ENCODE measurements at regions not wholly inside any gene's neighbourhood (a gene's known extent, or its start where the extent isn't known, plus 50 kb on each side); places are given as distances from the start of the nearest gene placed in this dataset.
"Not testable (repeated sequence)": the region's sequence is repeated elsewhere in the genome, so short reads cannot be mapped to it uniquely, and the experiment has no call there.

DNA sequence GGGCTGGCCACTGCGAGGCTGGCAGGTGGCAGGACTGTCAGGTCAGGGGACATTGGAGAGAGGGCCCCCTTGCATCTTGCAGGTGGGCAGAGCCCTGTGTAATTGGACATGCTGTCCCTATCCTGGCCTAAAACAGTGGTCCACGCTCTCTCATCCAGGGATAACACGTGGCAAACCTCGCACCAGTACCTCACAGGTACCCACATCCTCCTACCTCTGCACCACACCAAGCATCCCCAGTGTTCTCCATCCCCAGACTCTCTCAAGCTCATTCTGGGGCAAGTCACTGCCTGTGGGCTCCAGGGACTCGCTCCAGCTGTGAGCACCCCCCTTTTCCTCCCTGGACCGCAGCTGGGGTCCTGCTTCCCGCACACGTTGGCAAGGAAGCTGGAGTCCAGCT, 212.3 kb upstream of the LRRC61 start:
- DNase-seq: not testable (repeated sequence)

- not testable (repeated sequence) for DNase-seq
Measured at GRCh38 chr7:150111373-150112139, 211.6 kb upstream of the LRRC61 start.

DNA sequence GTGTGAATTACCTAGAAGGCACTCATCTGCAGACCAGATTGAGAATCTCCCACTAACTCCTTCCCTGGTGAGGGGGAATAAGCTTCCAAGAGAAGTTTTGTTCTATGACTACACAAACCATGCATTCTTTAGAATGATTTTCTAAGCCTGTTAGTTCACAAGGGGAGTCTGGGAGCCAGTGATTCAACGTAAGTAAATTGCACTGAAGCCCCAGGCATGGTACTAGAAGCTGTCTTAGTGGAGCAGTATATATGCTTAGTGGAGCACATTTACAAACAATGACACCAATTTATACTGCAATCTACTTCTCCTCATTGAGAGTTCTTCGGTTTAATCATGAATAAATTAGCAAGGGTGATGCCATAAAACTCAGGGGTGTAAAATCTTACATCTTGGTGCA, 209.9 kb upstream of the LRRC61 start:
- DNase-seq: not testable (repeated sequence)

DNA sequence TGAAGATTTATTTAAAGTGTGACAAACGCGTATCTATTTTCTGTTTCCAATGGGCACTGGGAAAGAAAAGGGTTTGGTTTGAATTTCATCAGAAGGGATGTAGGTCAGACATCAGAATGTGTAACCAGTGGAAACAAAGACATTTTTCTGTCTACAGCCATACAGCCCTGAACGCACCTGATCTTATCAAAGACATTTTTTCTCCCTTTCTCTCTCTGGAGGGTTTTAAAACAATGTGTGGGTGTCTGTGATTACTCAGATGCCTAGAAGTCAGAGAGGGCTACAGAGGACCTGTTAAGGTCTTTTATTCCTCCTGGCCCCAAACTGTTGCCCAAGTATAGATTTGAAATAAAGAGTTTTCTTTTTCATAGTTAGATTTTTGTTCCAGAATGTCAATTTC, 208.6 kb upstream of the LRRC61 start:
- not testable (repeated sequence) for DNase-seq

GRCh38 chr7:150119966-150120365, 203.2 kb upstream of the LRRC61 start:
- DNase-seq: not testable (repeated sequence)

DNA sequence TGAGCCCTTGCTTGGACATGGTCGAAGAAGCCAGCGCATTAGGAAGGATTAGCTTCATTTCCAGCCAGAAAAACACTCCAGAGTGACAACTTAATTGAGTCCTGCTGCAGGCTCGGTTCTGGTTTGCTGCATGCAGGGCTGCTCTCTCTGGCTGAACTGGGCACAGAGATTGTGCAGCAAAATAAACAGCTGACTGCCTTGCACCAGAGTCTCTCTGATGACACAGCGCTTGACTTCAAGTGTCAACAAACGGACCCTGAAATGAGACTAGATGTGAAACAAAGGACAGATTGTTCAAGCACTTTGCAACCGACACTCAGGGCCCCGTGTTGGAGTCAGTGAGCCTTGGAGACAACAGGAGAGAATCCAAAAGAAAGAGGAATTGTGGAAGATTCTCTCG, 197.3 kb upstream of the LRRC61 start:
- DNase-seq: not testable (repeated sequence)

GRCh38 chr7:150134451-150134850, 188.7 kb upstream of the LRRC61 start:
- not testable (repeated sequence) for DNase-seq

- DNase-seq: not testable (repeated sequence)
Measured at GRCh38 chr7:150135620-150136190, 187.4 kb upstream of the LRRC61 start.

- DNase-seq: not testable (repeated sequence)
Measured at GRCh38 chr7:150139840-150140239, 183.3 kb upstream of the LRRC61 start.

DNA sequence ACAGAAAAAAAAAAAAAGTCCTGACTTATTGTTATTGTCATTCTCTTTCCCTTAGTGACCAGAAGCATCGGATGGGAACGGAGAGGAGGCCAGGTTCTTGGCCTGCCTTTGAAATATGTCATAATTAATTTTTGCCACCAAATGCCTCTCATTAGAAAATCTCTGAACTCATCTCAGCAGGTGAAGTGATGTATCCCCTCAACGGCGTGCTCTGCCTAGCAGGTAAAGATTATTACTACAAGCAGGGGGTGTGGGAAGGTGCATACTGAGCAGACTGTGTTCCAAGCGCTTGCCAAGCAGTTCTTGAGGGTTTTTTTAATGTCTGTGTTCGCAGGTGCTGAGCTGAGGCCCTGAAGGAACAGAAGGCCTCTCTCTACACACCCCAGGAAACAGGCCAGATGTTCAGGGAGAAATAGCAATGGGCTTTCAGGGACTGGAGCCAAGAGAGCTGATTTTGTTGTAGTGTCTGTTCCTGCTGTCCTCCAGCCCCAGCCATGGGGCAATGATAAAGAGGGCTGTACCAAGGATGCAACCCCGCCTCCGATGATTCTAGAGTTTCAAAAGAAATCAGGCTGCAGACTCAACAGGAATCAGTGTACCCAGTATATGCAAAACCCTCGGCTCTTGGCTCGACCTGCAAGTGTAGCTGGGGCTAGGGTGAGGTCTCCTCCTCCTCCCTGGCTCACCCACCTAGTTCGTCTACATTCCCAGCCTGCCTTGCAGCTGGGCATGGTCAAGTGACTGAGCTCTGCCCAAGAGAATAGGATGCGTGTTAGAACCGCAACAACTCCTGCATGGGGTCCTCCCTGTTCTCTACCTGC, 181.4 kb upstream of the LRRC61 start:
- DNase-seq: not testable (repeated sequence)

DNA sequence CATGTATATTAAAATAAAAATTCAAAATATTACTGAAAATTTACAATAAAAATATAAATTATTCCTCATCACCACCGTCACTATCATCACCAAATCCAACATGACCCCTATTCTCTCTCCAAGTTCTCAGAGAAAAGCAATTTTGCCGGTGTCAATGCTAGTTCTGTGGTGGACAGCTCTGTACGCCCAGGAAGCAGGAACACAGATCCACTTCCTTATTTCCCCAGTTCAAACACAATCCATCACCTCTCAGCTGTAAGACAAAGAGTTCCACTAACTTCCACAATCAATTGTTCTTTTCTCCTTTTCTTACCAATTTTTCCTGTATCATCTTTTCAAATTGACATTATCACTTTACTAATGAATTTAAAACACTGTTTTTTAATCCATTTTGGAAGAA, 177.0 kb upstream of the LRRC61 start:
- not testable (repeated sequence) for DNase-seq

DNA sequence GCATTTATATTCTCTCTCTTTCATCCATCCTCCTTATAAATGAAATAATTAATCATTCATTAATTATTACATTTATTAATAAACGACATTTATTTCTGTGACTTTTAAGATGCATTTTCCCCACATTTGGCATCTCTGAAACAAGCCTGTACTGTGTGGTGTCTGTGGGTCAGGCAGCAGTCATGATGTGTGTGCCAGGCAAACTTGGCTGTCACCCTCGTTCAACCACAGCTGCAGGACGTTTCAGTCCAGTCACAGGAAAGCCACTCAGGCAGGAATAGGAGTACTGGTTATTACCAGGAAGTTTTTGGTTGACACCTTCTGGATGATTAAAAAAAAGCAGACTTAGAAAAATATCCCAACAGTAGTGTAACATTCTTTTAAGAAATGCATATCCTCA, 175.6 kb upstream of the LRRC61 start:
- DNase-seq: not testable (repeated sequence)

- not testable (repeated sequence) for DNase-seq
Measured at GRCh38 chr7:150156015-150156414, 167.1 kb upstream of the LRRC61 start.

DNA sequence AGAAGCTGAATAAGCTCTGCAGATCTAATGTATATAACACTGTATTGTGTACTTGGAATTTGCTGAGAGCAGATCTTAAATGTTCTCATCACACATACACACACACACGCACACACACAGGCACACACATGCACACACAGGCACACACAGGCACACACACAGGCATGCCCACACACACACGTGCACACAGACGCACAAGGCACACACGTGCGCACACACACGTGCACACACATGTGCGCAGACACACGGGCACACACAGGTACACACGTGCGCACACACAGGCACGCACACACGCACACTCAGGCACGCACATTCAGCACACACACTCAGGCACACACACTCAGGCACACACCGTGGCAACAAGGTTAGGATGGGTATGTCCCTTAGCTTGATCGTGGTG, 164.5 kb upstream of the LRRC61 start:
- not testable (repeated sequence) for DNase-seq

GRCh38 chr7:150169515-150169914, 153.6 kb upstream of the LRRC61 start:
- DNase-seq: not testable (repeated sequence)

DNA sequence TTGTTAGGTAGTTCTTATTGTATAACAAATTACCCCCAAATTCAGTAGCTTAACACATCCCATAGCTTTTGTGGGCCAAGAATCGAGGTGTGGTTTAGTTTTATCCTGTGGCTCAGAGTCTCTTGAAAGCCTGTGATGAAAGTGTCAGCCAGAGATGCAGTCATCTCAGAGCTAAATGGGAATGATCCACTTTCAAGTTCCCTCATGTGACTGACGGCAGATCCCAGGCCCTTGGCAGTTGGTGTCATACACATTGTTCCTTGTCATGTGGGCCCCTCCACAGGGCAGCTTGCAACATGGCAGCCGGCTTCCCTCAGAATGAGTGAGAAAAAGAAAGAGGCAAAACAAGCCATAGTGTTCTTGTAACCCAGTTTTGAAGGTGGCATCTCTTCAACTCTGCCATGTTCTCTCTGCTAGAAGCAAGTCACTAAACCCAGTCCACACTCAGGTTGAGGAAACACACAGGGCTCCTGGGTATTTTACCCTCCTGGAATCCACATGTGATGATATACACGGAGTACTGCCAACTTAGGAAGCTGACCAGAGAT, 153.1 kb upstream of the LRRC61 start:
- DNase-seq: not testable (repeated sequence)

GRCh38 chr7:150183602-150184001, 139.6 kb upstream of the LRRC61 start:
- not testable (repeated sequence) for DNase-seq

DNA sequence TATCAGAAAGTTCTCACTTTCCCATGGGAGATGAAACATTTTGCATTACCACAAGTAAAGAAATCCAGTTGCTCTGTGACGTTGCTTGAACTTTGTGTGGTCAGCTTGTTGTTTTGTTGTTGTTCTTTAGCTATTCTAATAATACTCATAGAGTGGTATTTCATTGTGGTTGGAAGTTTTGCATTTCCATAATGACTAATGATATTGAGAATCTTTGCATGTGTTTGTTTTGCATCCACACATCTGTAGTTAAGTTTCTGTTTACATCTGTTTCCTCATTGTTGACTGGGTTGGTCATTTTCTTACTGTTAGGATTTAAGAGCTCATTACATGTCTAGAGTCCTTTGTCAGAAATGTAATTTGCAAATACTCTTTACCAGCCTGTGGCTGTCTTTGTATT, 133.2 kb upstream of the LRRC61 start:
- DNase-seq: not testable (repeated sequence)

- not testable (repeated sequence) for DNase-seq
Measured at GRCh38 chr7:150192541-150192940, 130.6 kb upstream of the LRRC61 start.

GRCh38 chr7:150193866-150194265, 129.3 kb upstream of the LRRC61 start:
- DNase-seq: not testable (repeated sequence)

Measured in activated naive CD4-positive, alpha-beta T cell treated with anti-CD3 and anti-CD28 coated beads, Interleukin-2, amount 50 U/mL, for 16 hours (primary cell).